Right lobe of liver (tissue), 6 donors: ENCODE measurements at regions not wholly inside any gene's neighbourhood (a gene's known extent, or its start where the extent isn't known, plus 50 kb on each side); places are given as distances from the start of the nearest gene placed in this dataset.

Experiments used
- ATAC-seq, 4 donors: fragments of 200-7000 bp; cut with Tn5 transposase; one replicate each; pipeline ENCODE4 v1.9.1; 2020; ENCODE audit warnings: mild to moderate bottlenecking in 4 of 4, moderate library complexity in 4 of 4
- DNase-seq, 3 donors: peaks; one replicate each; pipeline ENCODE4 v3.0.0-alpha.2; 2020
- H3K27ac ChIP-seq, 3 donors: fragments of 200-600 bp; one replicate each; pipeline ENCODE4 v1.8.0; 2022
- H3K27me3 ChIP-seq, 2 donors: fragments of 200-600 bp; one replicate each; pipeline ENCODE4 v1.8.0; 2022
- H3K36me3 ChIP-seq, 4 donors: fragments of 200-600 bp; sonication (generic) in 1 of 4; one replicate each; pipeline versions ENCODE4 v1.5.1 to v1.8.0; 2017 to 2022; ENCODE audit warnings: control low read depth in 1 of 4
- H3K4me1 ChIP-seq, 4 donors: fragments of 200-600 bp; sonication (generic) in 1 of 4; one replicate each; pipeline versions ENCODE4 v1.5.1 to v1.8.0; 2017 to 2022; ENCODE audit warnings: control low read depth in 1 of 4
- H3K4me3 ChIP-seq, 3 donors: fragments of 200-600 bp; one replicate each; pipeline ENCODE4 v1.8.0; 2022
- H3K9me3 ChIP-seq, 4 donors: fragments of 200-600 bp; sonication (generic) in 1 of 4; one replicate each; pipeline versions ENCODE4 v1.5.1 to v1.8.0; 2017 to 2022; ENCODE audit warnings: control low read depth in 1 of 4
- CTCF ChIP-seq, 4 donors: fragments of 200-600 bp in 3 of 4; fragments of 450-650 bp in 1 of 4; IDR thresholded peaks; one replicate each; pipeline versions ENCODE4 v1.5.1 to v1.8.0; 2016 to 2022; ENCODE audit warnings: antibody characterized with exemption in 4 of 4, mild to moderate bottlenecking in 2 of 4
- POLR2A ChIP-seq: fragments of 450-650 bp; IDR thresholded peaks from one replicate; pipeline ENCODE4 v1.6.1; 2017; ENCODE audit warnings: antibody characterized with exemption, mild to moderate bottlenecking
- WGBS: methylation state at CpG from one replicate; pipeline ENCODE4 v1.1.6; 2018; ENCODE audit warnings: low coverage, low lambda C conversion rate; ENCODE audit not compliant: insufficient coverage; ENCODE audit errors: missing lambda C conversion rate; 5-methylcytosine and 5-hydroxymethylcytosine counted together
- intact Hi-C, 2 donors: fragments of 100-400 bp; cut with DNase I; formaldehyde crosslinking; loops; one replicate each; pipeline versions ENCODE4 v1.11.2 to v1.14.1; 2022
- donor health status: DM: no; HTN: yes; CAD: no.
- donor health status: DM: no; HTN: no; CAD: no.
- donor health status: DM: no; HTN: no; CAD: no.
- donor health status: DM: no; HTN: yes; CAD: no.
- donor health status: DM: no; HTN: yes; CAD: no.

- Histone ChIP-seq H3K27me3 (no peaks in the 10 kb centered on the region), H3K4me3 (no peak overlapping the region), H3K4me1 (no peaks in the 10 kb centered on the region), H3K9me3 (peaks cover 0 to 3% (median 0%) of the 10 kb centered on the region in 4 donors), H3K36me3 (no peaks in the 10 kb centered on the region), H3K27ac (no peak overlapping the region)
- DNase-seq (no peak), ATAC-seq (no peak)
- intact Hi-C loops, result no loop called here
- WGBS, result 88% methylated on average over 2 of the region's 2 CpGs
- TF ChIP-seq CTCF (IDR thresholded peaks at IDR 0.05) (no peak), POLR2A (no peak)
Observed at GRCh38 chr4:178258603-178259002, 816.4 kb upstream of the AGA start.

- ATAC-seq (no peak), DNase-seq (no peak)
- H3K4me3 ChIP-seq, result no peak overlapping the region
- 45% methylated on average over 2 of the region's 2 CpGs for WGBS
- no peak overlapping the region for H3K27ac ChIP-seq
- no peaks in the 10 kb centered on the region for H3K4me1 ChIP-seq
- H3K36me3 ChIP-seq, result no peaks in the 10 kb centered on the region
- TF ChIP-seq POLR2A (no peak), CTCF (IDR thresholded peaks at IDR 0.05) (no peak)
- intact Hi-C loops, result no loop called here
- no peaks in the 10 kb centered on the region for H3K27me3 ChIP-seq
- no peaks in the 10 kb centered on the region for H3K9me3 ChIP-seq
Observed at GRCh38 chr4:178259566-178259965, 817.3 kb upstream of the AGA start.

DNA sequence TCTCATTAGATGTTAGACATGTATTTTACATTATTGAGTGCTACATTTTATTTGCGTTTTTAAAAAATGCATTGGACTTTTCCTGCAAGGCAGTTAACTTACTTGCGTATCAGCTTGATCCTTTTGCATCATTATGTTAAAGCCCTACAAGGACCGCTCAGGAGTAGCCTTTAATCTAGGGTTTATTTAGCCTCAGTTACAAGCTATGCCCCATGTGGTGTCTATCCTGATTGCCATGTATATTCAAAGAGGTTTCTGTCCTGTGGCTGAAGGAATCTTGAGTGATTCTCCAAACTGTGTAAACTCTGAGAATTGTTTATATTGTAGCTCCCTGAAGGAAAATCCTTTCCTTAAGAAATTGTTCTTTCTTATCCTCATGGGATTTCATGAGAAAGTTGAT, 821.8 kb upstream of the AGA start:
- Histone ChIP-seq H3K27ac (no peak overlapping the region), H3K9me3 (no peaks in the 10 kb centered on the region), H3K4me1 (no peaks in the 10 kb centered on the region), H3K36me3 (no peaks in the 10 kb centered on the region), H3K4me3 (no peak overlapping the region), H3K27me3 (no peaks in the 10 kb centered on the region)
- intact Hi-C loops, result no loop called here
- DNase-seq, result no peak
- no peak for TF ChIP-seq CTCF (IDR thresholded peaks at IDR 0.05)
- TF ChIP-seq POLR2A, result no peak
- ATAC-seq, result no peak
- WGBS, result 78% methylated on average over 3 of the region's 3 CpGs

DNA sequence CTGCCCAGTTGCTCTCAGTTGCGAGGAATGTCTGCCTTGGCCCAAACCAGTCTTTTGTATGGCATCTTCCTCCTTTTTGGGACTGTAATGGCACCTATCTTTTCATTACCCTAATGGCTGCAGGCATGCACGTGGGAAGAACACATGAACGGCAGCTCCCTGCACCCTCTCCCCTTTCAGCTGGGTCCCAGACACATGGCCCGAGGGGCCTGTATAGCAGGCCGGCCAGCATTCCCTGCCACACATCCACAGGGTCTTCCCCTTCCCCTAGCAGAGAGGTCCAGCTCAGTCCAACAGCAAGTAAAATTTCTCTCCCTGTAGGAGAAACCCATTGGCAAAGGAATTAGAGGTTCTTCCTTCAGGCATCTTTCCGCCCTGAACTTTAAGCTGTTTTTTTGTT, 829.1 kb upstream of the AGA start:
- no peak overlapping the region for H3K27ac ChIP-seq
- intact Hi-C loops, result no loop called here
- no peaks in the 10 kb centered on the region for H3K36me3 ChIP-seq
- WGBS, result 70% methylated on average over 4 of the region's 6 CpGs
- ATAC-seq (no peak), DNase-seq (no peak)
- H3K9me3 ChIP-seq, result no peaks in the 10 kb centered on the region
- no peak overlapping the region for H3K4me3 ChIP-seq
- H3K27me3 ChIP-seq, result no peaks in the 10 kb centered on the region
- H3K4me1 ChIP-seq, result no peaks in the 10 kb centered on the region
- no peak for TF ChIP-seq POLR2A
- TF ChIP-seq CTCF (IDR thresholded peaks at IDR 0.05), result no peak

- H3K27ac ChIP-seq, result no peak overlapping the region
- H3K9me3 ChIP-seq, result no peaks in the 10 kb centered on the region
- no peak for TF ChIP-seq CTCF (IDR thresholded peaks at IDR 0.05)
- no peak overlapping the region for H3K4me3 ChIP-seq
- intact Hi-C loops, result no loop called here
- no peaks in the 10 kb centered on the region for H3K27me3 ChIP-seq
- H3K4me1 ChIP-seq, result no peaks in the 10 kb centered on the region
- 70% methylated on average over 2 of the region's 2 CpGs for WGBS
- ATAC-seq (no peak), DNase-seq (no peak)
- no peaks in the 10 kb centered on the region for H3K36me3 ChIP-seq
Observed at GRCh38 chr4:178273168-178273567, 830.9 kb upstream of the AGA start.
